Activated T-cell treated with anti-CD3 and anti-CD28 coated beads, Interleukin-2, amount 50 U/mL, for 72 hours (primary cell): ENCODE measurements at regions not wholly inside any gene's neighbourhood (a gene's known extent, or its start where the extent isn't known, plus 50 kb on each side); places are given as distances from the start of the nearest gene placed in this dataset.

Experiments
- ATAC-seq, 2 donors: fragments of 150-1000 bp; cut with Tn5 transposase; replicated peaks in 1 of 2; 2 replicates each; pipeline ENCODE4 v1.10.0; 2021; ENCODE audit warnings: moderate library complexity in 2 of 2, mild to moderate bottlenecking in 1 of 2
- DNase-seq, 2 donors: peaks; one replicate each; pipeline ENCODE4 v3.0.0; 2021 to 2022; ENCODE audit warnings: mixed read lengths in 1 of 2
- H3K27ac Mint-ChIP-seq: one replicate; pipeline ENCODE4 v1.8.0; 2022; ENCODE audit warnings: mild to moderate bottlenecking, moderate library complexity, mixed read lengths
- H3K27me3 Mint-ChIP-seq: one replicate; pipeline ENCODE4 v1.8.0; 2022; ENCODE audit warnings: low read depth, mixed read lengths
- H3K36me3 Mint-ChIP-seq, 2 donors: one replicate each; pipeline ENCODE4 v1.8.0; 2022; ENCODE audit warnings: mixed read lengths in 2 of 2, mild to moderate bottlenecking in 1 of 2; ENCODE audit not compliant: insufficient read depth in 2 of 2
- H3K4me1 Mint-ChIP-seq: one replicate; pipeline ENCODE4 v1.8.0; 2022; ENCODE audit warnings: low read depth, mixed read lengths
- H3K4me3 Mint-ChIP-seq, 2 donors: one replicate each; pipeline ENCODE4 v1.8.0; 2022; ENCODE audit warnings: mild to moderate bottlenecking in 2 of 2, mixed read lengths in 2 of 2, moderate library complexity in 2 of 2
- H3K9me3 Mint-ChIP-seq, 2 donors: one replicate each; pipeline ENCODE4 v1.8.0; 2022; ENCODE audit warnings: mixed read lengths in 2 of 2

DNA sequence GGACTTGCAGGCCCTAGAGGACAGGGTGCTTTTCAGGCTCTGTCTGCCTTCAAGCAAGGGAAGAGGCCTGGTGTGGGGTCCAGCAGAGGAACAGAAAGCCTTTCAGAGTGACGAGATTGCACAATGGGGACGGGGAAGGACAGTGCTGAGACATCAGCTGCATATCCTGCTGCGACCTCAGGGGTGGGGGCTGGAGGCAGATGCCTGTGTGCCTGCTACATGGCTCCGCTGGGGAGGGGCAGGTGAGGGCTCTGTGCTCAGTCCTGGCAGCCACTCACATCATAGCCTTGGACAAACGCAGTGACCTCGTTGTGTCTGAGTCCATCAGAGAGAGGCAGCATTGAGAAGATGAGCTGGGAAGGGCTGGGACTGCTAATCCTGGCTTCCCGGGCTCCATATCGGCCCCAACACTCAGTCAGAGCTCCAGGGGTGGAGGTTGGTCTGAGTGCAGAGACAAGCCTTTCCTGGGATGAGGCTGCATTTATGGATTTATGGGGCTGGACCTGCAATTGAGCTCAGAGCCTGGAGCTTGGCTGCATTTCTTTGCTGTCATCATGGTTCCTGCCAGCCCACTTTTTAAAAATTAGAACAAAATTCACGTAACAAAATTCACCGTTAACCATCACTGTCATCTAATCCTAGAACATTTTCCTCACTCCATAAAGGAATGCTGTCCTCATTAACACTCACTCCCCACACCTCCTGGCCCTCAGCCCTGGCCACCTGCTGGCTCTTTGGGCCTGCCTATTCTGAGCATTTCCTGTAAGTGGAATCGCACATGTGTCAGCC is 196.9 kb upstream of the SLC24A3 start:
- Mint-ChIP-seq H3K9me3 (no peaks in the 10 kb centered on the region), H3K4me1 (no peaks in the 10 kb centered on the region), H3K27me3 (no peaks in the 10 kb centered on the region), H3K27ac (no peak overlapping the region), H3K36me3 (no peaks in the 10 kb centered on the region), H3K4me3 (no peak overlapping the region)
- ATAC-seq = no peak
- no peak for DNase-seq

DNA sequence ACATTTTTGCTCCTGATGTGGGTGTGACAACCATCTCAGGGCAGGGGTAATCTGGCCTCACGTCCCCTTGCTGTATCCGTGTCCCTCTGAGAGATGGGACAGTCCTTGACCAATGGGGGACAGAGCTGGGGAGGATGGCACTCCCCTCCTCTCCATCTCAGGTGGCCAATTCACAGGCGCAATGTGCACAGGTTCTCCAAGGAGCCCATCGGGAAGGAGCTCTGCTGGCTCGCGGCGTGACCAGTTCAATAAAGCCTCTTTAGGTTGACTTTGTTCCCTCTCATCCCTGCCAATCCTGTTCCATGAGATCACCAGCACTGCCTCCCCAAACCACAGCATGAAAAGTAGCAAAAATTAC is 196.3 kb upstream of the SLC24A3 start:
- ATAC-seq (no peak), DNase-seq (no peak)
- Mint-ChIP-seq H3K36me3 (no peaks in the 10 kb centered on the region), H3K27ac (no peak overlapping the region), H3K4me3 (no peak overlapping the region), H3K27me3 (no peaks in the 10 kb centered on the region), H3K4me1 (no peaks in the 10 kb centered on the region), H3K9me3 (no peaks in the 10 kb centered on the region)

DNA sequence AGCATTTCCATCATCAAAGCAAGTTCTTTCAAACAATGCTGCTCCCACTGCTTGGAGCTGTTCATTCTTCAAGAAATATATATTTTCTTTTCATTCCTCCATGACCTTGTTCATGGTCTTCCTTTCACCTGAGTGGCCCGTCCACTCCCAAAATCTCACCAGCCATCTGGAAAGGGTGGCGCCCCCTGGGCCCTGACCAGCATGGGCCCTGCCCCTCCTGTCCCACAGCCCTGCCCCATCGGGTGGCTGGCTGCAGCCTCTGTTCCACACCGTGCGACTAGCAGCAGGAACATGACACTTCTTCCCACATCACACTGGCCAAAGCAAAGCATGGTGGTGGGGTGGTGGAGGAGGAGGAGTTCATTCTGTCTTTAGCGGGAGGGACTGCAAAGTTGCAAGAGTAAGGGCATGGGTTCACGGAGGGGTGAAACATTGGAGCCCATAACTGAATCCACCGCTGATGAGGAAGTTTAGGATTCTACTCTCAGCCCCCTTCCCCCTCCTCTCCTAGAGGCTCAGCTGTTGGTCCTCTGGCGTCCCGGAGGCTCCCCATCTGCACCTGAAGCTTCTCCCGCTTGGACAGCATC is 195.2 kb upstream of the SLC24A3 start:
- Mint-ChIP-seq H3K36me3 (no peaks in the 10 kb centered on the region), H3K27ac (no peak overlapping the region), H3K4me3 (no peak overlapping the region), H3K27me3 (no peaks in the 10 kb centered on the region), H3K9me3 (no peaks in the 10 kb centered on the region), H3K4me1 (no peaks in the 10 kb centered on the region)
- ATAC-seq = no peak
- no peak for DNase-seq

DNA sequence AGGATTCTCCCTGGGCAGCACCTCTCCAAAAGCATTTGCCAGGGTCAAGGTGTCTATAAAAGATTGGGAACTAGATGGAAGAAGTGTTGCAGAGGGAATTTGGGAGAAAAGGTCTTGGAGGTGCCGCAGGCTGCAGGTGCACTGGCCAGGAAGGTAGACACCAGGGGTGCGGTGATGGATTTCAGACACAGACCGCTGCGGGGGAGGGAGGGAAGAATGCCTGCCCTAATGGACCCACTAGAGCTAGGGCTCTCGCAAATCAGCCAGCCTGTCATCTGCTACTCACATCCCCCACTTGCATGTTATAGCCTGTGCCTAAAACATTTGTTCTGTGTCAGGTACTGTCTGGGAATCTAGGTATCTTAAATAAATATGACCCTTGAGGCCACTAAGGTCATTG is 193.6 kb upstream of the SLC24A3 start:
- DNase-seq (no peak), ATAC-seq (no peak)
- no peak overlapping the region for H3K27ac Mint-ChIP-seq
- no peaks in the 10 kb centered on the region for H3K27me3 Mint-ChIP-seq
- H3K9me3 Mint-ChIP-seq = peaks cover 0 to 1% of the 10 kb centered on the region in 2 donors
- H3K36me3 Mint-ChIP-seq = no peaks in the 10 kb centered on the region
- H3K4me1 Mint-ChIP-seq = no peaks in the 10 kb centered on the region
- H3K4me3 Mint-ChIP-seq = no peak overlapping the region

DNA sequence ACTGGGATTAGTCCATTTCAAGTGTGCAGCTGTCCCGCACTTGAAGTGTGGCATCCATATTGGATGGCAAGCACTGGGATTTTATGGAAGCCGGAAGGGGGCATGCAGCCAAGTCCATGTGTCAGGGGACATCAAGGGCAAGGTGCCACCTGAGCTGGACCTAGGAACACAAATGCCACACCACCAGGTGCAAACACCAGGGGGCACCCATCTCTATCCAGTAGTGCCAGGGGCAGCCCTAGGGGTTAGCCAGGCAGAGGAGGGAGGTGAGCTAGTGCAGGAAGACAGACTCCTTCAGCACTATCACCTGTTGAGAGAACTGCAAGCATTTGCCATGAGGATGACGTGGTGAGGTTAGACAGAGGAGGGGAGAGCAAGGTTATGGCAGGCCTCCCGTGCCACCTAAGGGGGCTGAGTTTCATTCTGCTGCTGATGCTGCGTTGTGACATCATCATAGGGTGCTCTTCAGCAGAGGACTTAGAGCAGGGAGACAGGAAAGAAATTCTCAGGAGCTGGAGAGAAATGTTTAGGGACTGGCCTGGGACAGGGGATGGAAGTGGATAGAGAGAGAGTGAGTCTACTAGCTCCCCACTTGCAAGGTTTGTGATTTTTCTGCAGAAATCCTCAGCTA is 192.6 kb upstream of the SLC24A3 start:
- Mint-ChIP-seq H3K27me3 (no peaks in the 10 kb centered on the region), H3K36me3 (no peaks in the 10 kb centered on the region), H3K9me3 (peaks cover 0 to 1% of the 10 kb centered on the region in 2 donors), H3K4me1 (no peaks in the 10 kb centered on the region), H3K4me3 (no peak overlapping the region), H3K27ac (no peak overlapping the region)
- ATAC-seq (no peak), DNase-seq (no peak)

DNA sequence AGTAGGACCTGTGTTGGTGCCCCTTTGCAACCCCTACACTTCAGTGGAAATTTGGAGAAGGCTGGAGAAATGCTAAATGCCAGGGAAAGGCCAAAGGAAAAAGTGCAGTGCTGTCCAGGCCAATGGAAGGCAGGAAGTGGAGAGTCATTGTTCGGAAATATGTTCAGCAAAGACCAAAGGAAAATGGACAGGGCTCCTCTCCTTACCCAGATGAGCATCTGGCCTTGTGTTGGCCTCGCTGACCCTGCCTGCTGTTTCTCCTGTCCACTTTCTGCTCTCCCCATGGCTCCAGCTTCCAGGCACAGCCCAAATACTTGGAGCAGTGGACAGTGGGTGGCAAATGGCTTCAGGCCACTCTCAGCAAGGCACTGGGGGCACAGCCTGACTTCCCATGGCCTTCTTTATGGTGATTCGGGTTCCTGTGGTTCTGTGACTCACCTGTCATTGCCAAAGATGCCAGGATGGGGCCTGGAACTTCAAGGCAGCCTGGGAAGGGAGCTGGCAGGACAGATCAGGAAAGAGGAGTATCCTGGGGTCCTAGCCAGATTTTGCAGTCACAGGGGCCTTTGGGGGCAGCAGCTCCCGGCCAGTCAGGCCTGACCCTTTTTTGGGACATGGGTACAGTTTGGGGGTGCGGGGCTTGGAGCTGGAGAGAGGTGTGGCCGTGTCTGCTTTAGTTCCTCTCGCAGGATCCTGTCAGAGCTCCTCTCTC is 190.9 kb upstream of the SLC24A3 start:
- Mint-ChIP-seq H3K9me3 (peaks cover 0 to 1% of the 10 kb centered on the region in 2 donors), H3K27me3 (no peaks in the 10 kb centered on the region), H3K27ac (no peak overlapping the region), H3K4me3 (no peak overlapping the region), H3K36me3 (no peaks in the 10 kb centered on the region), H3K4me1 (no peaks in the 10 kb centered on the region)
- ATAC-seq (no peak), DNase-seq (no peak)

DNA sequence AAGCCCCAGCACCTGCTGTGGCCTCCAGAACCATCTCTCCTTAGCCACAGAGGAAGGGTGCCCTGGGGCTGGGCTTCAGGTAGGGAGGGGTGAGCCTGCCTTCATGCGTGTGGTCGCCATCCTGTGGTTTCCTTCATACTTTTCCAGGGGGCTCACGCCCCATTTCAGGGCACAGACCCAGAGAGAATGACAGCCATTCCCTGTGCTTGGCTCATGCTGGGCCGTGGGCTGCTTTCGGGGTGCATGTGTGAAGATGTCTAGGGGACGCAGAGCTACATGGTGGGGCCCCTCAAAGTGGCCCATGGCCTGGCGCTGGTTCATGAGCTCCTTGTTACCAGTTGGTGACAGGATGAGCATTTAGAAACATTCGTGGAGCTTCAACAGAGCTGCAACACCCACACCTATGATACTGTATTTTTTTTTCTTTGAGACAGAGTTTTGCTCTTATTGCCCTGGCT is 190.3 kb upstream of the SLC24A3 start:
- Mint-ChIP-seq H3K36me3 (no peaks in the 10 kb centered on the region), H3K9me3 (peaks cover 0 to 1% of the 10 kb centered on the region in 2 donors), H3K4me3 (no peak overlapping the region), H3K27ac (no peak overlapping the region), H3K4me1 (no peaks in the 10 kb centered on the region), H3K27me3 (no peaks in the 10 kb centered on the region)
- no peak for ATAC-seq
- DNase-seq = no peak

GRCh38 chr20:19022791-19023448 is 189.5 kb upstream of the SLC24A3 start:
- DNase-seq (no peak), ATAC-seq (no peak)
- no peaks in the 10 kb centered on the region for H3K4me1 Mint-ChIP-seq
- H3K4me3 Mint-ChIP-seq = no peak overlapping the region
- peaks cover 0 to 1% of the 10 kb centered on the region in 2 donors for H3K9me3 Mint-ChIP-seq
- no peaks in the 10 kb centered on the region for H3K27me3 Mint-ChIP-seq
- no peaks in the 10 kb centered on the region for H3K36me3 Mint-ChIP-seq
- H3K27ac Mint-ChIP-seq = no peak overlapping the region

DNA sequence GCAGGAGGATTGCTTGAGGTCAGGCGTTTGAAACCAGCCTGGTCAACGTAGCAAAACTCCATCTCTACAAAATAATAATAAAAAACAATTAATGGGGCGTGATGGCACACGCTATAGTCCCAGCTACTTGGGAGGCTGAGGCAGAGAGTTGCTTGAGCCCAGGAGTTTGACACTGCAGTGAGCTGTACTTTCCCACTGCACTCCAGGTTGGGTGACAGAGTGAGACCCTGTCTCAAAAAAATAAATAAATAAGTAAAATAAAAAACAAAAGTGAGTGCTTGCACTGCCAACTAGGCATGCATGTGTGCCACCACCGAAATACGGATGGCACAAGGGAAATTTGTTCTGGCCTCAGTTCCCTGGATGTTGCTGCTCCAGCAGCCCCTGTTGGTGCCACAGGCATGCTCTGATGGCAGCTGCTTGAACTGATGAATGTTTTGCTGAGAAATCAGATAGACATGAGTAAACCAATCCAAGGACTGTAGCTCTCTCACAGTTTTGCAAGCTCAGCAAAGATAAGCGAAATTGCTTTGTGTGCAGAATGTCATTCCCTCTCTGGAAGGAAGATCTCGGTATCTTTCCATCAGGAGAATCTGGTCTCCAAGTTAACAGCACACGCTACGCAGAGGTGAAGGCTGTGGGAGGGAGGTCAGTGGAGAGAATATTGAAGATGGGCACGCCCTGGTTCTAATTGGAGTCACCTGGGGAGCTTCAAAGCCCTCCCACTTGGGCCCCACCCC is 188.0 kb upstream of the SLC24A3 start:
- DNase-seq = no peak
- H3K27ac Mint-ChIP-seq = no peak overlapping the region
- no peak overlapping the region for H3K4me3 Mint-ChIP-seq
- no peaks in the 10 kb centered on the region for H3K36me3 Mint-ChIP-seq
- ATAC-seq = no peak
- H3K9me3 Mint-ChIP-seq = peaks cover 0 to 1% of the 10 kb centered on the region in 2 donors
- no peaks in the 10 kb centered on the region for H3K4me1 Mint-ChIP-seq
- no peaks in the 10 kb centered on the region for H3K27me3 Mint-ChIP-seq

GRCh38 chr20:19025430-19026120 is 186.9 kb upstream of the SLC24A3 start:
- DNase-seq (no peak), ATAC-seq (no peak)
- H3K4me1 Mint-ChIP-seq = no peaks in the 10 kb centered on the region
- no peak overlapping the region for H3K4me3 Mint-ChIP-seq
- H3K27me3 Mint-ChIP-seq = no peaks in the 10 kb centered on the region
- peaks cover 0 to 1% of the 10 kb centered on the region in 2 donors for H3K9me3 Mint-ChIP-seq
- H3K36me3 Mint-ChIP-seq = no peaks in the 10 kb centered on the region
- H3K27ac Mint-ChIP-seq = no peak overlapping the region

DNA sequence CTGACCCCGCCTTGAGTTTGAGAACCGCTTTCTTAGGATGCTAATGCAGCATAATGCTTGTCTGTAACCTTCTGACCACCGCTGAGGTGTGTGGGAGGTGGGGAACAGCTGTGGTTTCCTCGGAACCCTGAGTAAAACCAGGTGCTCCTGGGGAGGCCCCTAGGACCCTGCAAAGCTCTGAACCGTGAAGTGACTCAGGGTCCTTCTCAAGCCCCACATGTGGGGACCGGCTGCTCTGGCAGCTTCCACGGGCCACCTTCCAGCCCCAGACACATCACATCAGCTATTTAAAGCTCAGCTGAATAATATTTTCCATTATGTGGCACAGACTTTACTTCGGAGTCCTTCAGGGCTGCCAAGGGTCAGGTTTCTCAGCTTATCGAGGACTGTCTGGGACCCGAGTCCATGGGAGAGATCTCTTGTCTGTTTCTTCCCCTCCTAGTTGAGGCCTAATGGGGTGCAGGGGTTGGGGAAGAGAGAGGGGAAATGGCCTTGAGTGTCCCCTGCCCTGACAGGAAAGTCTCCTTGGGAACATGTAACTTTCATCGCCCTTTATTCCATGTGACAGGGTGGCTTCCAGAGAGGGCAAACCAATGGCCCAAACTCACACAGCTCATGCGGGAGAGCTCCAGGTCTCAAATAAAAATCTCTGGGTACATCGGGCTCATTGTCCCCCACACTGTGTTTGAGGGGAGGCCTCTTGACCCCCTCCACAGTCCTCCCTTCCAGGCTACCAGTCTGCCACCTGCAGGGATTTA is 186.1 kb upstream of the SLC24A3 start:
- no peak overlapping the region for H3K27ac Mint-ChIP-seq
- DNase-seq = no peak
- H3K36me3 Mint-ChIP-seq = no peaks in the 10 kb centered on the region

More for the DNA sequence above, 186.1 kb upstream of the SLC24A3 start:
- H3K27me3 Mint-ChIP-seq = no peaks in the 10 kb centered on the region
- peaks cover 0 to 1% of the 10 kb centered on the region in 2 donors for H3K9me3 Mint-ChIP-seq
- ATAC-seq = no peak
- no peak overlapping the region for H3K4me3 Mint-ChIP-seq
- H3K4me1 Mint-ChIP-seq = no peaks in the 10 kb centered on the region
